Calu3 (cell line): ENCODE measurements at regions not wholly inside any gene's neighbourhood (a gene's known extent, or its start where the extent isn't known, plus 50 kb on each side); places are given as distances from the start of the nearest gene placed in this dataset.

Experiments
- BruUV-seq: library from RNA; stranded (reverse); fragments of 400-500 nt; replicated peaks from 2 replicates; lab custom pipeline; 2021; lab: Mats Ljungman, UMichigan
- CTCF ChIA-PET: fragments of 300-600 bp; sonication (Branson Sonifier 250); formaldehyde crosslinking; loops from one replicate; lab custom pipeline; 2022; ENCODE audit warnings: antibody characterized with exemption; lab: Charles Lee
- DNase-seq: peaks from one replicate; pipeline ENCODE4 v3.0.0; 2022
- H3K27ac Mint-ChIP-seq: one replicate; pipeline ENCODE4 v1.8.0; 2022; ENCODE audit warnings: mixed read lengths; ENCODE audit not compliant: unreplicated experiment
- H3K27me3 Mint-ChIP-seq: one replicate; pipeline ENCODE4 v1.8.0; 2022; ENCODE audit warnings: mixed read lengths; ENCODE audit not compliant: unreplicated experiment
- H3K36me3 Mint-ChIP-seq: one replicate; pipeline ENCODE4 v1.8.0; 2022; ENCODE audit warnings: mild to moderate bottlenecking, moderate library complexity, mixed read lengths; ENCODE audit not compliant: insufficient read depth, unreplicated experiment
- H3K4me1 Mint-ChIP-seq: one replicate; pipeline ENCODE4 v1.8.0; 2022; ENCODE audit warnings: mild to moderate bottlenecking, low read depth, mixed read lengths; ENCODE audit not compliant: unreplicated experiment
- H3K4me3 Mint-ChIP-seq: one replicate; pipeline ENCODE4 v1.8.0; 2022; ENCODE audit warnings: mild to moderate bottlenecking, low read depth, moderate library complexity, mixed read lengths; ENCODE audit not compliant: unreplicated experiment
- H3K9me3 Mint-ChIP-seq: one replicate; pipeline ENCODE4 v1.8.0; 2022; ENCODE audit warnings: low read depth, mixed read lengths; ENCODE audit not compliant: unreplicated experiment
- CTCF ChIP-seq: fragments of 200-600 bp; IDR thresholded peaks from one replicate; pipeline ENCODE4 v1.8.0; 2022; ENCODE audit warnings: antibody characterized with exemption; ENCODE audit not compliant: unreplicated experiment
- intact Hi-C: fragments of 100-400 bp; cut with micrococcal nuclease; formaldehyde crosslinking; loops from one replicate; pipeline ENCODE4 v1.10.0; 2022; ENCODE audit not compliant: unreplicated experiment

GRCh38 chr1:96991261-96991660 is 269.7 kb downstream of the PTBP2 start:
- TF ChIP-seq CTCF: no peak
- CTCF ChIA-PET: no interaction called here
- no peak for DNase-seq
- intact Hi-C loops: no loop called here
- Mint-ChIP-seq H3K9me3 (no peaks in the 10 kb centered on the region), H3K27ac (no peak overlapping the region), H3K4me3 (no peak overlapping the region), H3K27me3 (no peaks in the 10 kb centered on the region), H3K4me1 (peaks cover 8% of the 10 kb centered on the region), H3K36me3 (no peaks in the 10 kb centered on the region)
- BruUV-seq: no TSS peak

DNA sequence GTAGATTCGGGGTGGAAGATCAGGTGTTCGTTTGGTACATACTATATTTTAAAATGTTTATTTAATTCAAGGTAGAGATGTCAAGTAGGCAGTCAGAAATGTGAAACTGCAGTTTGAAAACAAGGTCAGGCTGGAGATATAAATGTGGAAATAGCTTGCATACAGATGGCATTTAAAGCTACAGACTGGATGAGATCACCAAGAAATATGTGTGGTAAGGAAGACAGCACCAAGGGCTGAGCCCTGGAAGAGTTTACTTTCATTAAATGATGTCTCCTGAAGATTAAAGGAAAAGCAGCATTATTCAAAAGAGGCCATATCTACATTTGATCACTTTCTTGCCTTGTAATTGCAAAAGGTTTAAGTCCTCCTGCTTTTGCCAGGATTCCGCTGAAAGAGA is 271.3 kb downstream of the PTBP2 start:
- no TSS peak for BruUV-seq
- intact Hi-C loops: no loop called here
- DNase-seq: no peak
- Mint-ChIP-seq H3K27ac (no peak overlapping the region), H3K4me3 (no peak overlapping the region), H3K27me3 (no peaks in the 10 kb centered on the region), H3K9me3 (no peaks in the 10 kb centered on the region), H3K4me1 (peaks cover 2% of the 10 kb centered on the region), H3K36me3 (no peaks in the 10 kb centered on the region)
- CTCF ChIA-PET: no interaction called here
- no peak for TF ChIP-seq CTCF

DNA sequence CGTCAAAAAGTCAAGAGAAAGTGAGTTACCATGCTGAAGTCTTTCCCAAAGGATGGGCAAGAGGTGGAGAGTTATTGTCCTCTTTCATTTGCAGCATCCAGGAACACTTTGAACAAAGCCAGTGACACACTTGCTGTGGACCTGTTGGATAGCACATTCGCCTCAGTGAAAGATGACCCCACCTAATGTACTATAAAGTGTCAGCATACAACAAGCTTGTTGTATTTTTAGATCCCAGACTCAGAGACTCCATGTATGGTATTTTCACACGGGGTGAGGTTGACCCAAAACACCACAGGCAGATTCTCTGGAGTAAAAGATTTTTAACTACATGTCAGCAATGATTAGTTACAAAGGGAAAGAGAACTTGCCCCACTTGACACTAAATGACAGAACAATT is 273.8 kb downstream of the PTBP2 start:
- CTCF ChIA-PET: interaction anchor here (0.6 kb wide), 1 partner anchor 194 kb away, joined by 4 read pairs; no protein-coding TSS in a partner anchor
- Mint-ChIP-seq H3K4me1 (no peaks in the 10 kb centered on the region), H3K4me3 (no peak overlapping the region), H3K9me3 (no peaks in the 10 kb centered on the region), H3K27me3 (no peaks in the 10 kb centered on the region), H3K27ac (no peak overlapping the region), H3K36me3 (no peaks in the 10 kb centered on the region)
- intact Hi-C loops: no loop called here
- no TSS peak for BruUV-seq
- no peak for TF ChIP-seq CTCF
- DNase-seq: no peak

DNA sequence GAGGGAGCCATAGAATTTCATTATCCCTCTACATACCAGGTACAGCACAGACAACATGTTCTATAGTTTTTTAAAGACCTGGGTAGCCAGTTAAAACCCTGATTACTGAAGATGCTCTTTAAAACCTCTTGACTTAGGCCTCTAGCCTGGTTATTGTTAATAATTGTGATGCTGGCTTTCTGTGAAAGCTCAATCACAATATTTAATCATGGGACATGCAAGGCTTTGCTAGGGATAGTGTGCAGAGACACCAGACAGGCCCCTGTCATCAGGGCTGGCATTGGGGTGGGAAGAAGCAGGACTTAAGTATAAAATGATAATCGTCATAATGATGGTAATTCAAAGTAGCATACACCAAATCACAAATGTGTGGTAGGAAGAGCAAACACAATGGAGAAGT is 274.4 kb downstream of the PTBP2 start:
- Mint-ChIP-seq H3K4me3 (no peak overlapping the region), H3K9me3 (no peaks in the 10 kb centered on the region), H3K27ac (no peak overlapping the region), H3K36me3 (no peaks in the 10 kb centered on the region), H3K4me1 (no peaks in the 10 kb centered on the region), H3K27me3 (no peaks in the 10 kb centered on the region)
- no TSS peak for BruUV-seq
- CTCF ChIA-PET: no interaction called here
- DNase-seq: no peak
- intact Hi-C loops: no loop called here
- TF ChIP-seq CTCF: no peak
